Peyer's patch (tissue), 4 donors: ENCODE measurements at regions not wholly inside any gene's neighbourhood (a gene's known extent, or its start where the extent isn't known, plus 50 kb on each side); places are given as distances from the start of the nearest gene placed in this dataset.

Experiments used
- CTCF ChIP-seq, 6 experiments: fragments of 450-650 bp in 4 of 6; fragments of 200-600 bp in 2 of 6; sonication (generic) in 1 of 6; IDR thresholded peaks; one replicate each; pipeline ENCODE4 v1.5.1; 2017 to 2019; ENCODE audit warnings: antibody characterized with exemption in 6 of 6, mild to moderate bottlenecking in 3 of 6, moderate library complexity in 1 of 6
- POLR2A ChIP-seq, 2 donors: fragments of 450-650 bp; IDR thresholded peaks; one replicate each; pipeline ENCODE4 v1.5.1; 2017; ENCODE audit warnings: antibody characterized with exemption in 2 of 2, mild to moderate bottlenecking in 2 of 2, moderate library complexity in 2 of 2

GRCh38 chr4:177951026-177951425, 508.8 kb upstream of the AGA start:
- TF ChIP-seq CTCF (IDR thresholded peaks at IDR 0.05), result no peak
- TF ChIP-seq POLR2A (IDR thresholded peaks at IDR 0.05), result no peak
